ENCODE measurements at regions not wholly inside any gene's neighbourhood (a gene's known extent, or its start where the extent isn't known, plus 50 kb on each side); places are given as distances from the start of the nearest gene placed in this dataset.

- TF ChIP-seq, protein P1, sequence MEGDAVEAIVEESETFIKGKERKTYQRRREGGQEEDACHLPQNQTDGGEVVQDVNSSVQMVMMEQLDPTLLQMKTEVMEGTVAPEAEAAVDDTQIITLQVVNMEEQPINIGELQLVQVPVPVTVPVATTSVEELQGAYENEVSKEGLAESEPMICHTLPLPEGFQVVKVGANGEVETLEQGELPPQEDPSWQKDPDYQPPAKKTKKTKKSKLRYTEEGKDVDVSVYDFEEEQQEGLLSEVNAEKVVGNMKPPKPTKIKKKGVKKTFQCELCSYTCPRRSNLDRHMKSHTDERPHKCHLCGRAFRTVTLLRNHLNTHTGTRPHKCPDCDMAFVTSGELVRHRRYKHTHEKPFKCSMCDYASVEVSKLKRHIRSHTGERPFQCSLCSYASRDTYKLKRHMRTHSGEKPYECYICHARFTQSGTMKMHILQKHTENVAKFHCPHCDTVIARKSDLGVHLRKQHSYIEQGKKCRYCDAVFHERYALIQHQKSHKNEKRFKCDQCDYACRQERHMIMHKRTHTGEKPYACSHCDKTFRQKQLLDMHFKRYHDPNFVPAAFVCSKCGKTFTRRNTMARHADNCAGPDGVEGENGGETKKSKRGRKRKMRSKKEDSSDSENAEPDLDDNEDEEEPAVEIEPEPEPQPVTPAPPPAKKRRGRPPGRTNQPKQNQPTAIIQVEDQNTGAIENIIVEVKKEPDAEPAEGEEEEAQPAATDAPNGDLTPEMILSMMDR (IDR thresholded peaks at IDR 0.05): no peak
- no peak for TF ChIP-seq POLR2A (IDR thresholded peaks at IDR 0.05)
Observed at GRCh38 chr10:121374121-121374520, 224.1 kb downstream of the FGFR2 start.
